SU-DHL-6 (cell line): ENCODE measurements at regions not wholly inside any gene's neighbourhood (a gene's known extent, or its start where the extent isn't known, plus 50 kb on each side); places are given as distances from the start of the nearest gene placed in this dataset.

Source experiments
- EZH2phosphoT487 ChIP-seq: fragments of 200-600 bp; sonication (generic), shearing (Covaris generic); conservative IDR thresholded peaks from 2 replicates; pipeline ENCODE4 v1.6.1; 2018; ENCODE audit warnings: mild to moderate bottlenecking, antibody characterized with exemption, low read length, moderate library complexity, mixed read lengths
- TF ChIP-seq, protein P1 (sequence below): fragments of 200-600 bp; sonication (generic); IDR thresholded peaks from one replicate; pipeline ENCODE4 v1.5.1; 2017; ENCODE audit warnings: antibody characterized with exemption, mild to moderate bottlenecking, low read length, moderate library complexity; ENCODE audit not compliant: insufficient read depth, poor library complexity, severe bottlenecking

DNA sequence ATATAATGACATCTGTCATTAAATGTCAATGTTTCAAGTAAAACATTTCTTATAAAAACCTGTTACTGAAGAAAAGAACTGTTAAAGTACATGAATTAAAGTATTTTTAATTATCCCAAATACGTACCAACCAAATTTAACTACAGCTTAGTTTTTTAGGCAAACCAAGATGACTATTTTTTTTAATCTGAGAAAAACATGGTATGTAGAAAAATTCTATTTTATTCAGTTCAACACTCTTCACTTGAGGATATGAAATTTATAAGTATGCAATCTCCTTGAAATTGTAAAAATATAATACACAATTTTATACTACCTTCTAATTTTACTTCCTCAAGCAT lies 75.3 kb upstream of the IFNE start:
- TF ChIP-seq, protein P1, sequence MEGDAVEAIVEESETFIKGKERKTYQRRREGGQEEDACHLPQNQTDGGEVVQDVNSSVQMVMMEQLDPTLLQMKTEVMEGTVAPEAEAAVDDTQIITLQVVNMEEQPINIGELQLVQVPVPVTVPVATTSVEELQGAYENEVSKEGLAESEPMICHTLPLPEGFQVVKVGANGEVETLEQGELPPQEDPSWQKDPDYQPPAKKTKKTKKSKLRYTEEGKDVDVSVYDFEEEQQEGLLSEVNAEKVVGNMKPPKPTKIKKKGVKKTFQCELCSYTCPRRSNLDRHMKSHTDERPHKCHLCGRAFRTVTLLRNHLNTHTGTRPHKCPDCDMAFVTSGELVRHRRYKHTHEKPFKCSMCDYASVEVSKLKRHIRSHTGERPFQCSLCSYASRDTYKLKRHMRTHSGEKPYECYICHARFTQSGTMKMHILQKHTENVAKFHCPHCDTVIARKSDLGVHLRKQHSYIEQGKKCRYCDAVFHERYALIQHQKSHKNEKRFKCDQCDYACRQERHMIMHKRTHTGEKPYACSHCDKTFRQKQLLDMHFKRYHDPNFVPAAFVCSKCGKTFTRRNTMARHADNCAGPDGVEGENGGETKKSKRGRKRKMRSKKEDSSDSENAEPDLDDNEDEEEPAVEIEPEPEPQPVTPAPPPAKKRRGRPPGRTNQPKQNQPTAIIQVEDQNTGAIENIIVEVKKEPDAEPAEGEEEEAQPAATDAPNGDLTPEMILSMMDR, result no peak
- TF ChIP-seq EZH2phosphoT487, result no peak
